Hepatocyte (in vitro differentiated cells): ENCODE measurements at regions not wholly inside any gene's neighbourhood (a gene's known extent, or its start where the extent isn't known, plus 50 kb on each side); places are given as distances from the start of the nearest gene placed in this dataset.

ENCODE experiments used
- DNase-seq: peaks from one replicate; pipeline ENCODE4 v3.0.0-alpha.2; 2016; ENCODE audit warnings: low spot score
- H2AFZ ChIP-seq: fragments of 200-600 bp; sonication (generic); 2 replicates; pipeline ENCODE4 v1.6.0; 2016; ENCODE audit warnings: antibody characterized with exemption, mild to moderate bottlenecking
- H3K27ac ChIP-seq: fragments of 200-600 bp; sonication (generic); 2 replicates; pipeline ENCODE4 v1.5.1; 2016; ENCODE audit warnings: mild to moderate bottlenecking
- H3K27me3 ChIP-seq: fragments of 200-600 bp; sonication (generic); 2 replicates; pipeline ENCODE4 v1.6.1; 2016
- H3K36me3 ChIP-seq: fragments of 200-600 bp; sonication (generic); replicated peaks from 2 replicates; pipeline ENCODE4 v1.5.1; 2016; ENCODE audit warnings: low read depth; ENCODE audit not compliant: insufficient read depth
- H3K4me1 ChIP-seq: fragments of 200-600 bp; sonication (generic); 2 replicates; pipeline ENCODE4 v1.5.1; 2016; ENCODE audit warnings: mild to moderate bottlenecking, moderate library complexity; ENCODE audit not compliant: insufficient read depth
- H3K4me2 ChIP-seq: fragments of 200-600 bp; sonication (generic); 2 replicates; pipeline ENCODE4 v1.6.0; 2016
- H3K4me3 ChIP-seq: fragments of 200-600 bp; sonication (generic); 2 replicates; pipeline ENCODE4 v1.5.1; 2016; ENCODE audit warnings: mild to moderate bottlenecking
- H3K79me2 ChIP-seq: fragments of 200-600 bp; sonication (generic); 2 replicates; pipeline ENCODE4 v1.6.0; 2017; ENCODE audit warnings: mild to moderate bottlenecking
- H3K9me2 ChIP-seq: fragments of 200-600 bp; sonication (generic); replicated peaks from 2 replicates; pipeline ENCODE4 v1.6.0; 2017; ENCODE audit warnings: mild to moderate bottlenecking; ENCODE audit not compliant: insufficient read depth
- H3K9me3 ChIP-seq: fragments of 200-600 bp; sonication (generic); 2 replicates; pipeline ENCODE4 v1.5.1; 2016; ENCODE audit warnings: low read depth, mild to moderate bottlenecking
- H4K20me1 ChIP-seq: fragments of 200-600 bp; sonication (generic); 2 replicates; pipeline ENCODE4 v1.6.0; 2016; ENCODE audit warnings: mild to moderate bottlenecking; ENCODE audit not compliant: insufficient read depth, poor library complexity, severe bottlenecking
- CTCF ChIP-seq: fragments of 200-600 bp; sonication (generic); IDR thresholded peaks from 2 replicates; pipeline ENCODE4 v1.5.1; 2016; ENCODE audit warnings: antibody characterized with exemption, mild to moderate bottlenecking; ENCODE audit not compliant: poor library complexity
- EZH2 ChIP-seq: fragments of 200-600 bp; sonication (generic); IDR thresholded peaks from 2 replicates; pipeline ENCODE4 v1.6.1; 2016; ENCODE audit warnings: antibody characterized with exemption, mild to moderate bottlenecking, borderline replicate concordance
- EZH2phosphoT487 ChIP-seq: fragments of 200-600 bp; sonication (generic); IDR thresholded peaks from one replicate; pipeline ENCODE4 v1.6.1; 2018; ENCODE audit warnings: antibody characterized with exemption, mild to moderate bottlenecking, low read depth, moderate library complexity; ENCODE audit not compliant: unreplicated experiment, severe bottlenecking
- WGBS: methylation state at CpG from one replicate; pipeline ENCODE4 v1.1.6; 2016; ENCODE audit warnings: low lambda C conversion rate; ENCODE audit errors: missing lambda C conversion rate; 5-methylcytosine and 5-hydroxymethylcytosine counted together

GRCh38 chr6:109315341-109316110 lies 66.7 kb downstream of the CD164 start:
- Histone ChIP-seq H3K4me3 (no peak overlapping the region), H3K79me2 (no peaks in the 10 kb centered on the region), H3K27ac (no peak overlapping the region), H2AFZ (no peak overlapping the region), H3K9me3 (no peaks in the 10 kb centered on the region), H3K4me2 (no peak overlapping the region), H4K20me1 (no peaks in the 10 kb centered on the region), H3K4me1 (peaks cover 30% of the 10 kb centered on the region), H3K9me2 (no peaks in the 10 kb centered on the region), H3K36me3 (no peaks in the 10 kb centered on the region), H3K27me3 (no peaks in the 10 kb centered on the region)
- DNase-seq: no peak
- TF ChIP-seq EZH2phosphoT487 (no peak), EZH2 (no peak), CTCF (no peak)
- 70% methylated on average over 6 of the region's 6 CpGs for WGBS

GRCh38 chr6:109314313-109314712 lies 68.0 kb downstream of the CD164 start:
- Histone ChIP-seq H3K4me3 (no peak overlapping the region), H3K9me3 (no peaks in the 10 kb centered on the region), H2AFZ (no peak overlapping the region), H3K4me2 (no peak overlapping the region), H4K20me1 (no peaks in the 10 kb centered on the region), H3K36me3 (no peaks in the 10 kb centered on the region), H3K27me3 (no peaks in the 10 kb centered on the region), H3K79me2 (no peaks in the 10 kb centered on the region), H3K4me1 (peaks cover 24% of the 10 kb centered on the region), H3K27ac (no peak overlapping the region), H3K9me2 (no peaks in the 10 kb centered on the region)
- 88% methylated on average over 12 of the region's 12 CpGs for WGBS
- DNase-seq: no peak
- no peak for TF ChIP-seq EZH2phosphoT487
- TF ChIP-seq CTCF: no peak
- no peak for TF ChIP-seq EZH2

GRCh38 chr6:109313139-109313538 lies 69.1 kb downstream of the CD164 start:
- H3K4me1 ChIP-seq: peaks cover 20% of the 10 kb centered on the region
- TF ChIP-seq EZH2phosphoT487 (no peak), EZH2 (no peak), CTCF (no peak)
- H3K9me3 ChIP-seq: no peaks in the 10 kb centered on the region
- H3K36me3 ChIP-seq: no peaks in the 10 kb centered on the region
- no peaks in the 10 kb centered on the region for H3K9me2 ChIP-seq
- H3K79me2 ChIP-seq: no peaks in the 10 kb centered on the region
- no peak for DNase-seq
- no peaks in the 10 kb centered on the region for H4K20me1 ChIP-seq
- no peak overlapping the region for H3K4me3 ChIP-seq
- H2AFZ ChIP-seq: no peak overlapping the region
- 91% methylated on average over 5 of the region's 5 CpGs for WGBS
- H3K27me3 ChIP-seq: no peaks in the 10 kb centered on the region
- H3K27ac ChIP-seq: no peak overlapping the region
- H3K4me2 ChIP-seq: no peak overlapping the region
